Gastroesophageal sphincter (tissue), 4 donors: ENCODE measurements at regions not wholly inside any gene's neighbourhood (a gene's known extent, or its start where the extent isn't known, plus 50 kb on each side); places are given as distances from the start of the nearest gene placed in this dataset.

Experiments used
- ATAC-seq: fragments of 150-250 bp; one replicate; pipeline ENCODE4 v1.9.1; 2016; ENCODE audit warnings: mild to moderate bottlenecking, moderate library complexity
- H3K27ac ChIP-seq, 4 donors: fragments of 200-600 bp; sonication (generic) in 3 of 4; 1 replicate in 3 of 4; 2 replicates in 1 of 4; pipeline ENCODE4 v1.5.1; 2016 to 2019
- H3K27me3 ChIP-seq: fragments of 200-600 bp; sonication (generic); one replicate; pipeline ENCODE4 v1.5.1; 2019
- H3K36me3 ChIP-seq, 2 donors: fragments of 200-600 bp; sonication (generic); one replicate each; pipeline ENCODE4 v1.5.1; 2019; ENCODE audit warnings: control low read depth in 1 of 2
- H3K4me1 ChIP-seq, 3 donors: fragments of 200-600 bp; sonication (generic); 1 replicate in 2 of 3; 2 replicates in 1 of 3; pipeline ENCODE4 v1.5.1; 2016 to 2019; ENCODE audit warnings: control low read depth in 2 of 3
- H3K4me3 ChIP-seq, 2 donors: fragments of 200-600 bp; sonication (generic); one replicate each; pipeline ENCODE4 v1.5.1; 2019; ENCODE audit warnings: mild to moderate bottlenecking in 1 of 2, moderate library complexity in 1 of 2
- H3K9me3 ChIP-seq, 3 donors: fragments of 200-600 bp; sonication (generic); one replicate each; pipeline ENCODE4 v1.5.1; 2017 to 2019; ENCODE audit warnings: control low read depth in 2 of 3
- EP300 ChIP-seq: sonication (generic); formaldehyde crosslinking; IDR thresholded peaks from one replicate; pipeline ENCODE4 v1.6.1; 2017; ENCODE audit warnings: antibody characterized with exemption, mild to moderate bottlenecking
- POLR2A ChIP-seq, 2 donors: fragments of 450-650 bp; IDR thresholded peaks; one replicate each; pipeline ENCODE4 v1.6.1; 2017; ENCODE audit warnings: antibody characterized with exemption in 2 of 2, mild to moderate bottlenecking in 2 of 2, moderate library complexity in 1 of 2
- POLR2AphosphoS5 ChIP-seq: sonication (generic); formaldehyde crosslinking; IDR thresholded peaks from one replicate; pipeline ENCODE4 v1.6.1; 2017; ENCODE audit warnings: antibody characterized with exemption
- WGBS, 2 donors: methylation state at CpG; one replicate each; pipeline ENCODE4 v1.1.5; 2018; ENCODE audit warnings: low coverage in 1 of 2; 5-methylcytosine and 5-hydroxymethylcytosine counted together
- TF ChIP-seq, protein P1 (sequence below), 4 experiments: fragments of 200-600 bp in 2 of 4; fragments of 450-650 bp in 2 of 4; sonication (generic) in 1 of 4; IDR thresholded peaks; one replicate each; pipeline ENCODE4 v1.5.1; 2017 to 2019; ENCODE audit warnings: antibody characterized with exemption in 4 of 4, mild to moderate bottlenecking in 2 of 4, moderate library complexity in 2 of 4

DNA sequence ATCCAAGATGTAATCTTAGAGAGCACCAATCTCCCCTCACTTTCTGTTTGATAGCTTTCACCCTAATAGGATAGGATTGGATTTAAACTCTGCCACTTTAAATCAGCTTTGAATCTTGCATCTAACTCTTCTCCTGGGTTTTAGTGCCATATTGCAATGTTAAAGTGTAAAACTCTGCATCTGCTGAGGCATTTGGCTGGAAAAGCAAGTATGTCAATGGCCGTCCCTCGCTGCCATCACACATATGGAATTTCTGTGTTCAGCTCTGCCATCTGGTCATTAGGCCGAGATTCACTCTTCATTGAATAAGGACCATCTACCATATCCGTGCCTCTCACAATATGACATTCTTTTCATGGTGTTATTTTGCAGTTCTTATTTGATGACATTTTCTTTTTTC is 728.1 kb upstream of the PIK3C3 start:
- Histone ChIP-seq H3K4me1 (no peaks in the 10 kb centered on the region), H3K9me3 (no peaks in the 10 kb centered on the region), H3K27ac (no peak overlapping the region), H3K36me3 (no peaks in the 10 kb centered on the region), H3K27me3 (no peaks in the 10 kb centered on the region), H3K4me3 (no peak overlapping the region)
- 86 to 95% methylated on average over 4 of the region's 4 CpGs for WGBS, 2 donors
- ATAC-seq = no peak
- TF ChIP-seq POLR2A (IDR thresholded peaks at IDR 0.05) = no peak
- no peak for TF ChIP-seq POLR2AphosphoS5
- no peak for TF ChIP-seq EP300
- TF ChIP-seq, protein P1, sequence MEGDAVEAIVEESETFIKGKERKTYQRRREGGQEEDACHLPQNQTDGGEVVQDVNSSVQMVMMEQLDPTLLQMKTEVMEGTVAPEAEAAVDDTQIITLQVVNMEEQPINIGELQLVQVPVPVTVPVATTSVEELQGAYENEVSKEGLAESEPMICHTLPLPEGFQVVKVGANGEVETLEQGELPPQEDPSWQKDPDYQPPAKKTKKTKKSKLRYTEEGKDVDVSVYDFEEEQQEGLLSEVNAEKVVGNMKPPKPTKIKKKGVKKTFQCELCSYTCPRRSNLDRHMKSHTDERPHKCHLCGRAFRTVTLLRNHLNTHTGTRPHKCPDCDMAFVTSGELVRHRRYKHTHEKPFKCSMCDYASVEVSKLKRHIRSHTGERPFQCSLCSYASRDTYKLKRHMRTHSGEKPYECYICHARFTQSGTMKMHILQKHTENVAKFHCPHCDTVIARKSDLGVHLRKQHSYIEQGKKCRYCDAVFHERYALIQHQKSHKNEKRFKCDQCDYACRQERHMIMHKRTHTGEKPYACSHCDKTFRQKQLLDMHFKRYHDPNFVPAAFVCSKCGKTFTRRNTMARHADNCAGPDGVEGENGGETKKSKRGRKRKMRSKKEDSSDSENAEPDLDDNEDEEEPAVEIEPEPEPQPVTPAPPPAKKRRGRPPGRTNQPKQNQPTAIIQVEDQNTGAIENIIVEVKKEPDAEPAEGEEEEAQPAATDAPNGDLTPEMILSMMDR (IDR thresholded peaks at IDR 0.05) = no peak

DNA sequence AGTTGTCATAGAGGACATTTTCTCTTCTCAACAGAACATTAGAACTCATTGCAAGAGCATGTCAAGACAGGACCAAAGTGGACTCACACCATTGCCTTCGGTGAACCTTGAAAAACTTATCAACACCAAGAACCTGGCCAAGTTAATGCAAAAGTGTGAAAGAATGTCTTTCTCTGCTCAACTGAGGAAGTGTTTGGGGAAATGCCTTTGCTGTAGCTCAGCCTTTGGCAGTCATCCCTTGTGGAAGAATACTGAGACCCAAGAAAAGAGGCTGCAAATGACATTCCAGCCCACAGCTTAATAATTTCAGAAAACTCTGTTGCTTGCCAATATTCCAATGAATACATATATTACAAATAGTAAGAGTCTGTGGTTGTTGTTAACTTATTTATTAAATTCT is 728.8 kb upstream of the PIK3C3 start:
- H3K36me3 ChIP-seq = no peaks in the 10 kb centered on the region
- H3K4me3 ChIP-seq = no peak overlapping the region
- TF ChIP-seq POLR2A (IDR thresholded peaks at IDR 0.05) (no peak), EP300 (no peak), POLR2AphosphoS5 (no peak)
- TF ChIP-seq, protein P1 (IDR thresholded peaks at IDR 0.05) = no peak
- H3K4me1 ChIP-seq = no peaks in the 10 kb centered on the region
- no peak for ATAC-seq
- H3K9me3 ChIP-seq = no peaks in the 10 kb centered on the region
- WGBS, 2 donors = 47 to 63% methylated on average over 1 of the region's 1 CpG
- no peaks in the 10 kb centered on the region for H3K27me3 ChIP-seq
- H3K27ac ChIP-seq = no peak overlapping the region

DNA sequence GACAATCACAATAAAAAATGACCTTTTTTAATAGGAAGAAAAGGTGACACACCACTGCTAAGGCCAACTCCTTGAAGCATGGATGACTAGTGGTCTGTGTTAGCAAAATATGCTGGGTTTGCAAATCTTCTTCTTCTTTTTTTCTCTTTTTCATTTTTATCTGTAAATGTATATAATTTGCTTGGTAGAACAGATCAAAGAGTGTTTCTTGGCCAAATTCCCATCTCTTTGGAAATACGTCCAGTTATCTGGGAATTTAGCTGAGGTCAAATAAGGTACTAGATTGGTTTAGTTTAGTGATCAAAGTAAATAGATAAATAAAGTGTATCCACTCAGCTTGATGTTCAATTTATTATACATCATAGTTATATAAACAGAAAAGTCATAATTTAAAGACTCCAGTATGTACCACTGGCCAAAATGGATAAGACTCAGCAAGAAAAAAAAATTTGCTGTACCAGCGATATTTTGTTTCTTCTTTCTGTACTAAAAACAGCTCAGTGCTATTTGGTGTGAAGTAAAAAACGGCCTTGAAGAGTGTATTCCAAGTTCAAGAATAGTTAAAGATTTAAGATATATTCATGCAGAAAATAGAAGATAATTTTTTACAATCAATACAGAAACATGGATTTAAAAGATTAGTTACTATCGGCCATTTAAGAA is 738.6 kb upstream of the PIK3C3 start:
- no peaks in the 10 kb centered on the region for H3K36me3 ChIP-seq
- no peaks in the 10 kb centered on the region for H3K4me1 ChIP-seq
- H3K4me3 ChIP-seq = no peak overlapping the region
- TF ChIP-seq, protein P1 (IDR thresholded peaks at IDR 0.05) = no peak
- TF ChIP-seq POLR2AphosphoS5 (no peak), POLR2A (IDR thresholded peaks at IDR 0.05) (no peak), EP300 (no peak)
- H3K9me3 ChIP-seq = no peaks in the 10 kb centered on the region
- no peaks in the 10 kb centered on the region for H3K27me3 ChIP-seq
- no peak for ATAC-seq
- no peak overlapping the region for H3K27ac ChIP-seq
- 63 to 79% methylated on average over 4 of the region's 4 CpGs for WGBS, 2 donors

DNA sequence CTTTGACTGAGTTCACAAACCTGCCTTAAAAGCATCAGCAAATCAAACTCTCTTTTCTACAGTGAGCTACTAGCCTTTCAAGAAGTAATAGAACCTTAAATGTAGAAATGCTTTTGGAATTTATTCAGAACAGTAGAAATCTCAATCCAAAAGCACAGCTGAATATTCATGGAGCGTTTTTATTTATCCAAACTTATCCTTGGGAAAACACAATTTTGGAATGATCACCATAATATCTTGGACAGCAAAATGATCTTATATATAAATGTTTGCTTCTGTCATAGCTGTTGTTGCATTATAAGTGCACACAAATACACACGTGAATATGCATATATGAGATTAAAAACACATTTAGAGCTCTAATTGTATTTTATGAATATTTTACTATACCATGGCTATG is 747.3 kb upstream of the PIK3C3 start:
- Histone ChIP-seq H3K27me3 (no peaks in the 10 kb centered on the region), H3K27ac (no peak overlapping the region), H3K36me3 (no peaks in the 10 kb centered on the region), H3K4me3 (no peak overlapping the region), H3K4me1 (no peaks in the 10 kb centered on the region), H3K9me3 (no peaks in the 10 kb centered on the region)
- TF ChIP-seq POLR2A (IDR thresholded peaks at IDR 0.05) = no peak
- TF ChIP-seq, protein P1 (IDR thresholded peaks at IDR 0.05) = no peak
- TF ChIP-seq EP300 = no peak
- TF ChIP-seq POLR2AphosphoS5 = no peak
- WGBS, 2 donors = 68 to 80% methylated on average over 2 of the region's 2 CpGs
- ATAC-seq = no peak

DNA sequence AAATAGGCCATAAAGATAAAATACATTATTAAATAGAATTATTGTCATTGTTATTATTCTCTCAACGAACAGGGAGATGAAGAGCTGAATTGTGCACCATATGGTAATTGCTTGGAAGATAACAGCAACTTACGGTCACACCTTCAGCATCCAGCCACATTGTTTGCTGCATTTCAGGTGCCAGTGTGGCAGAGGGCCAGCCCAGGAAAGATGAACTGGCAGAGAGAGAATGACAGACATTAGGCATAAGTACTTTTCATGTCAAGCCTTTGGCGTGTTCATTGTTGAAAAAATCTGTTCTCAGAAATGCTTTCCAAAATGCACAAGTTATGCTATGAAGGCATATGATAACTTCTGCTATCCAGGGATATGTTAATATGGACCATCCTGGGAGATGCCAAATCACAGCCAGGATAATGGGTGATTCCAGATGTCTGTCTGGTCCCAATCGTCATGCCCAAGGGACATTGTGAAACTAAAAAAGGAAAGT is 748.6 kb upstream of the PIK3C3 start:
- no peak for TF ChIP-seq POLR2A (IDR thresholded peaks at IDR 0.05)
- TF ChIP-seq, protein P1 (IDR thresholded peaks at IDR 0.05) = no peak
- TF ChIP-seq EP300 = no peak
- TF ChIP-seq POLR2AphosphoS5 = no peak
- H3K27me3 ChIP-seq = no peaks in the 10 kb centered on the region
- H3K27ac ChIP-seq = no peak overlapping the region
- 55 to 74% methylated on average over 4 of the region's 4 CpGs for WGBS, 2 donors
- H3K36me3 ChIP-seq = no peaks in the 10 kb centered on the region
- no peaks in the 10 kb centered on the region for H3K4me1 ChIP-seq
- H3K9me3 ChIP-seq = no peaks in the 10 kb centered on the region
- ATAC-seq = no peak
- no peak overlapping the region for H3K4me3 ChIP-seq
